SU-DHL-6 (cell line): ENCODE measurements at regions not wholly inside any gene's neighbourhood (a gene's known extent, or its start where the extent isn't known, plus 50 kb on each side); places are given as distances from the start of the nearest gene placed in this dataset.

Experiments
- H2AFZ ChIP-seq: fragments of 200-600 bp; sonication (generic); 2 replicates; pipeline ENCODE4 v1.6.1; 2014; ENCODE audit warnings: low read depth, mild to moderate bottlenecking, moderate library complexity, mixed read lengths, antibody characterized with exemption, low read length; ENCODE audit not compliant: severe bottlenecking
- H3F3A ChIP-seq: fragments of 200-600 bp; shearing (Covaris generic); 2 replicates; pipeline ENCODE4 v1.6.0; 2016; ENCODE audit warnings: antibody characterized with exemption, mild to moderate bottlenecking; ENCODE audit not compliant: insufficient read depth
- H3K27ac ChIP-seq: fragments of 200-600 bp; sonication (generic); 2 replicates; pipeline ENCODE4 v1.5.1; 2016; ENCODE audit warnings: low read depth, mild to moderate bottlenecking, low read length, moderate library complexity, mixed read lengths
- H3K27me3 ChIP-seq: fragments of 200-600 bp; sonication (generic), shearing (Covaris generic); 2 replicates; pipeline ENCODE4 v1.6.0; 2014; ENCODE audit warnings: mild to moderate bottlenecking, low read length
- H3K36me3 ChIP-seq: fragments of 200-600 bp; sonication (generic); 2 replicates; pipeline ENCODE4 v1.6.1; 2014; ENCODE audit warnings: mild to moderate bottlenecking, low read length, mixed read lengths
- H3K4me2 ChIP-seq: fragments of 300-600, 200-600 bp; shearing (Covaris generic), sonication (generic); 2 replicates; pipeline ENCODE4 v1.6.0; 2014; ENCODE audit warnings: low read length, low read depth, mild to moderate bottlenecking; ENCODE audit not compliant: poor library complexity, severe bottlenecking
- H3K4me3 ChIP-seq: fragments of 200-600 bp; sonication (generic); 2 replicates; pipeline ENCODE4 v1.5.1; 2014; ENCODE audit warnings: antibody characterized with exemption, low read length, mild to moderate bottlenecking, mixed read lengths; ENCODE audit not compliant: insufficient read depth, poor library complexity, severe bottlenecking
- H3K79me2 ChIP-seq: fragments of 200-600 bp; sonication (generic); 2 replicates; pipeline ENCODE4 v1.6.1; 2014; ENCODE audit warnings: mild to moderate bottlenecking, low read length, moderate library complexity; ENCODE audit not compliant: insufficient read depth
- H3K9ac ChIP-seq: fragments of 200-600 bp; sonication (generic); 2 replicates; pipeline ENCODE4 v1.7.0; 2014; ENCODE audit warnings: mild to moderate bottlenecking, low read length
- H3K9me2 ChIP-seq: fragments of 200-600 bp; sonication (generic); replicated peaks from 2 replicates; pipeline ENCODE4 v1.6.1; 2014; ENCODE audit warnings: low read length; ENCODE audit not compliant: insufficient read depth
- H3K9me3 ChIP-seq: fragments of 200-600 bp; sonication (generic); 2 replicates; pipeline ENCODE4 v1.6.1; 2014; ENCODE audit warnings: low read length, mixed read lengths; ENCODE audit not compliant: insufficient read depth
- H4K20me1 ChIP-seq: fragments of 200-600 bp; sonication (generic); 2 replicates; pipeline ENCODE4 v1.6.1; 2014; ENCODE audit warnings: low read depth, mild to moderate bottlenecking, antibody characterized with exemption, low read length, moderate library complexity, mixed read lengths
- EZH2phosphoT487 ChIP-seq: fragments of 200-600 bp; sonication (generic), shearing (Covaris generic); conservative IDR thresholded peaks from 2 replicates; pipeline ENCODE4 v1.6.1; 2018; ENCODE audit warnings: mild to moderate bottlenecking, antibody characterized with exemption, low read length, moderate library complexity, mixed read lengths
- TF ChIP-seq, protein P1 (sequence below): fragments of 200-600 bp; sonication (generic); IDR thresholded peaks from one replicate; pipeline ENCODE4 v1.5.1; 2017; ENCODE audit warnings: antibody characterized with exemption, mild to moderate bottlenecking, low read length, moderate library complexity; ENCODE audit not compliant: insufficient read depth, poor library complexity, severe bottlenecking

DNA sequence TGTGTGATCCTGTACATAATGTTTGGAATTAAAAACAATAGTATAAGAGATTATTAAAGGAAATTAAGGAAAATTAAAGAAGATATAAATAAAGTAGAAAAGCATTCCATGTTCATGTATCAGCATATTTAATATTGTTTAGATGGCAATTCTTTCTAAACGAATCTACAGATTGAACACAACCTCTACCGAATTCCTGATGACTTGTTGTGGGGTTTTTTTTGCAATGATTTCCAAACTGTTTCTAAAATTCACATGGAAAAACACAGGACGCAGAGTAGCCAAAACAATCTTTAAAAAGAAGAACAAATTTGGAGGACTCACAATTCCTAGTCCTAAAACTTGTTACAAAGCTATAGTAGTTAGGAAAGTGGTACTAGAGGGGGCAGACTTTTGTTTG, 573.4 kb upstream of the IGFBP3 start:
- H2AFZ ChIP-seq: no peak overlapping the region
- H3K4me2 ChIP-seq: no peak overlapping the region

DNA sequence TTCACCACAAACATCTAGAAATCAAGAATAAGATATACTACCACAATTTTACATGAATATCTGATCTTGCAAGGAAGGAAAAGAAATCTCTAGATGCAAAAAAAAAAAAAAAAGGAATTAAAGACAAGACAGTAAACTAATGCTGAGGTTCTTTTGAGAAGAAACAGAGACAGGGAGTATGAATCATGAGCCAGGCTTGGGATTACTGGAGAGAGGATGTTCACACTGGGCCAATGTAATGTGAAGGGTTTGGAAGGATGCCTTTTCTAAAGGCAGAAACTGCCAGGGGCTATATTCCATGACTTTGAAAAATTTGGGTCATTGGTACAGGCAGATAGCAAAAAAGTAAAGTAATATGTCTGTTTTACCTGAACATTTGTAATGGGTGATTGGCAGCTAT, 573.0 kb upstream of the IGFBP3 start:
- no peaks in the 10 kb centered on the region for H3K9me2 ChIP-seq
- no peaks in the 10 kb centered on the region for H3K79me2 ChIP-seq
- H3K9me3 ChIP-seq: no peaks in the 10 kb centered on the region
- TF ChIP-seq EZH2phosphoT487: no peak
- TF ChIP-seq, protein P1, sequence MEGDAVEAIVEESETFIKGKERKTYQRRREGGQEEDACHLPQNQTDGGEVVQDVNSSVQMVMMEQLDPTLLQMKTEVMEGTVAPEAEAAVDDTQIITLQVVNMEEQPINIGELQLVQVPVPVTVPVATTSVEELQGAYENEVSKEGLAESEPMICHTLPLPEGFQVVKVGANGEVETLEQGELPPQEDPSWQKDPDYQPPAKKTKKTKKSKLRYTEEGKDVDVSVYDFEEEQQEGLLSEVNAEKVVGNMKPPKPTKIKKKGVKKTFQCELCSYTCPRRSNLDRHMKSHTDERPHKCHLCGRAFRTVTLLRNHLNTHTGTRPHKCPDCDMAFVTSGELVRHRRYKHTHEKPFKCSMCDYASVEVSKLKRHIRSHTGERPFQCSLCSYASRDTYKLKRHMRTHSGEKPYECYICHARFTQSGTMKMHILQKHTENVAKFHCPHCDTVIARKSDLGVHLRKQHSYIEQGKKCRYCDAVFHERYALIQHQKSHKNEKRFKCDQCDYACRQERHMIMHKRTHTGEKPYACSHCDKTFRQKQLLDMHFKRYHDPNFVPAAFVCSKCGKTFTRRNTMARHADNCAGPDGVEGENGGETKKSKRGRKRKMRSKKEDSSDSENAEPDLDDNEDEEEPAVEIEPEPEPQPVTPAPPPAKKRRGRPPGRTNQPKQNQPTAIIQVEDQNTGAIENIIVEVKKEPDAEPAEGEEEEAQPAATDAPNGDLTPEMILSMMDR: no peak
- no peaks in the 10 kb centered on the region for H3F3A ChIP-seq
- no peak overlapping the region for H2AFZ ChIP-seq
- no peak overlapping the region for H3K4me3 ChIP-seq
- no peak overlapping the region for H3K9ac ChIP-seq
- no peak overlapping the region for H3K4me2 ChIP-seq
- no peak overlapping the region for H3K27ac ChIP-seq
- no peaks in the 10 kb centered on the region for H4K20me1 ChIP-seq
- H3K27me3 ChIP-seq: no peaks in the 10 kb centered on the region
- H3K36me3 ChIP-seq: no peaks in the 10 kb centered on the region

More for the DNA sequence above, 573.4 kb upstream of the IGFBP3 start:
- no peak overlapping the region for H3K27ac ChIP-seq
- no peaks in the 10 kb centered on the region for H3K9me3 ChIP-seq
- TF ChIP-seq, protein P1: no peak
- no peak for TF ChIP-seq EZH2phosphoT487
- H3K27me3 ChIP-seq: no peaks in the 10 kb centered on the region
- H3K9ac ChIP-seq: no peak overlapping the region
- H3K36me3 ChIP-seq: no peaks in the 10 kb centered on the region
- H3K9me2 ChIP-seq: no peaks in the 10 kb centered on the region
- H3K4me3 ChIP-seq: no peak overlapping the region
- H3K79me2 ChIP-seq: no peaks in the 10 kb centered on the region
- H3F3A ChIP-seq: no peaks in the 10 kb centered on the region
- H4K20me1 ChIP-seq: no peaks in the 10 kb centered on the region

GRCh38 chr7:46493196-46493595, 572.1 kb upstream of the IGFBP3 start:
- Histone ChIP-seq H3K27ac (no peak overlapping the region), H4K20me1 (no peaks in the 10 kb centered on the region), H2AFZ (no peak overlapping the region), H3K9me2 (no peaks in the 10 kb centered on the region), H3K36me3 (no peaks in the 10 kb centered on the region), H3K4me2 (no peak overlapping the region), H3K27me3 (no peaks in the 10 kb centered on the region), H3K4me3 (no peak overlapping the region), H3F3A (no peaks in the 10 kb centered on the region), H3K9ac (no peak overlapping the region), H3K79me2 (no peaks in the 10 kb centered on the region), H3K9me3 (no peaks in the 10 kb centered on the region)
- TF ChIP-seq, protein P1: no peak
- no peak for TF ChIP-seq EZH2phosphoT487

- H3K4me2 ChIP-seq: no peak overlapping the region
- no peak overlapping the region for H3K9ac ChIP-seq
- no peaks in the 10 kb centered on the region for H3K27me3 ChIP-seq
- H3F3A ChIP-seq: no peaks in the 10 kb centered on the region
- no peak for TF ChIP-seq EZH2phosphoT487
- TF ChIP-seq, protein P1: no peak
- H3K4me3 ChIP-seq: no peak overlapping the region
- no peaks in the 10 kb centered on the region for H4K20me1 ChIP-seq
- no peak overlapping the region for H2AFZ ChIP-seq
- H3K9me3 ChIP-seq: no peaks in the 10 kb centered on the region
- H3K9me2 ChIP-seq: no peaks in the 10 kb centered on the region
- no peaks in the 10 kb centered on the region for H3K79me2 ChIP-seq
- H3K36me3 ChIP-seq: no peaks in the 10 kb centered on the region
- no peak overlapping the region for H3K27ac ChIP-seq
Measured at GRCh38 chr7:46492466-46492865, 571.4 kb upstream of the IGFBP3 start.
